HG03066 (cell line): ENCODE measurements at regions not wholly inside any gene's neighbourhood (a gene's known extent, or its start where the extent isn't known, plus 50 kb on each side); places are given as distances from the start of the nearest gene placed in this dataset.
"Not testable (repeated sequence)": the region's sequence is repeated elsewhere in the genome, so short reads cannot be mapped to it uniquely, and the experiment has no call there.

Source experiments
- ATAC-seq: cut with Tn5 transposase; IDR thresholded peaks from one replicate; pipeline ENCODE4 v1.9.1; 2021; ENCODE audit warnings: low read depth; ENCODE audit not compliant: unreplicated experiment

- not testable (repeated sequence) for ATAC-seq
Measured at GRCh38 chr4:18107848-18108528, 86.4 kb upstream of the LCORL start.

- ATAC-seq, result no peak
Measured at GRCh38 chr4:18106620-18107019, 85.1 kb upstream of the LCORL start.

GRCh38 chr4:18105030-18106011, 83.8 kb upstream of the LCORL start:
- no peak for ATAC-seq

- no peak for ATAC-seq
Measured at GRCh38 chr4:18103876-18104605, 82.5 kb upstream of the LCORL start.

GRCh38 chr4:18100657-18101056, 79.1 kb upstream of the LCORL start:
- ATAC-seq, result no peak

GRCh38 chr4:18090447-18090846, 68.9 kb upstream of the LCORL start:
- ATAC-seq, result not testable (repeated sequence)

GRCh38 chr4:18082236-18082635, 60.7 kb upstream of the LCORL start:
- ATAC-seq, result no peak

- no peak for ATAC-seq
Measured at GRCh38 chr4:18081708-18082107, 60.2 kb upstream of the LCORL start.

- ATAC-seq, result no peak
Measured at GRCh38 chr4:18077808-18078207, 56.3 kb upstream of the LCORL start.

- no peak for ATAC-seq
Measured at GRCh38 chr4:18075823-18076433, 54.4 kb upstream of the LCORL start.

GRCh38 chr4:18071894-18072293, 50.3 kb upstream of the LCORL start:
- ATAC-seq, result no peak
